Peyer's patch (tissue), 4 donors: ENCODE measurements at regions not wholly inside any gene's neighbourhood (a gene's known extent, or its start where the extent isn't known, plus 50 kb on each side); places are given as distances from the start of the nearest gene placed in this dataset.

Source experiments
- DNase-seq, 3 donors: peaks; one replicate each; pipeline ENCODE4 v3.0.0-alpha.2; 2017 to 2019
- H3K27ac ChIP-seq, 4 donors: fragments of 200-600 bp; sonication (generic); one replicate each; pipeline ENCODE4 v1.5.1; 2016 to 2019
- H3K27me3 ChIP-seq, 2 donors: fragments of 200-600 bp; sonication (generic); one replicate each; pipeline ENCODE4 v1.5.1; 2019
- H3K36me3 ChIP-seq, 3 donors: fragments of 200-600 bp; sonication (generic); one replicate each; pipeline ENCODE4 v1.5.1; 2016 to 2019
- H3K4me1 ChIP-seq, 4 donors: fragments of 200-600 bp; sonication (generic); one replicate each; pipeline ENCODE4 v1.5.1; 2016 to 2019
- H3K4me3 ChIP-seq, 4 donors: fragments of 200-600 bp; sonication (generic); 1 replicate in 3 of 4; 2 replicates in 1 of 4; pipeline ENCODE4 v1.5.1; 2016 to 2019; ENCODE audit warnings: mild to moderate bottlenecking in 1 of 4
- H3K9me3 ChIP-seq, 4 donors: fragments of 200-600 bp; sonication (generic); one replicate each; pipeline ENCODE4 v1.5.1; 2016 to 2019; ENCODE audit warnings: mild to moderate bottlenecking in 1 of 4
- CTCF ChIP-seq, 6 experiments: fragments of 450-650 bp in 4 of 6; fragments of 200-600 bp in 2 of 6; sonication (generic) in 1 of 6; IDR thresholded peaks; one replicate each; pipeline ENCODE4 v1.5.1; 2017 to 2019; ENCODE audit warnings: antibody characterized with exemption in 6 of 6, mild to moderate bottlenecking in 3 of 6, moderate library complexity in 1 of 6
- POLR2A ChIP-seq, 2 donors: fragments of 450-650 bp; IDR thresholded peaks; one replicate each; pipeline ENCODE4 v1.5.1; 2017; ENCODE audit warnings: antibody characterized with exemption in 2 of 2, mild to moderate bottlenecking in 2 of 2, moderate library complexity in 2 of 2

- H3K36me3 ChIP-seq = no peaks in the 10 kb centered on the region
- no peak overlapping the region for H3K4me3 ChIP-seq
- TF ChIP-seq POLR2A (IDR thresholded peaks at IDR 0.05) = no peak
- TF ChIP-seq CTCF (IDR thresholded peaks at IDR 0.05) = no peak
- no peaks in the 10 kb centered on the region for H3K4me1 ChIP-seq
- no peaks in the 10 kb centered on the region for H3K27me3 ChIP-seq
- H3K9me3 ChIP-seq = no peaks in the 10 kb centered on the region
- H3K27ac ChIP-seq = no peak overlapping the region
- DNase-seq = no peak
These were observed 148.4 kb upstream of the SFRP2 start for GRCh38 chr4:153937289-153937688.

DNA sequence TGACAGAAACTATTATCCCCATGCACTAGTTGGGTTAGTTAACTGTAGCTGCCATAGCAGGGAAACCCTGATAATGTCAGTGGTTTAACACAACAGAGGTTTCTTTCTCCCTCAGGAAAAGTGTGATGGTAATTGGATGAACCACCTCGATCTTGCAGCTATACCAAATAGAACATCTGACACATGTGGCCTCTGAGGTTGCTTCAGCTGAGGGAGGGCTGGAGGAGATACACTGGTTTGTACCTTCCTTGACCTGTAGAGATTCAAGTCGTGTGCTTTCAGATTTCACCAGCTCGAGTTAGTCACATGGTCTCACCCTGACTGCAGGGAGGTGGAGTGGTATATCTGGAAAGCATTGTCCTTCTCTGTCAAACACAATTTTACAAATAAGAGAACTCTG is 147.2 kb upstream of the SFRP2 start:
- Histone ChIP-seq H3K9me3 (no peaks in the 10 kb centered on the region), H3K4me3 (no peak overlapping the region), H3K36me3 (no peaks in the 10 kb centered on the region), H3K27ac (no peak overlapping the region), H3K27me3 (no peaks in the 10 kb centered on the region), H3K4me1 (no peaks in the 10 kb centered on the region)
- TF ChIP-seq POLR2A (IDR thresholded peaks at IDR 0.05) (no peak), CTCF (IDR thresholded peaks at IDR 0.05) (no peak)
- no peak for DNase-seq

DNA sequence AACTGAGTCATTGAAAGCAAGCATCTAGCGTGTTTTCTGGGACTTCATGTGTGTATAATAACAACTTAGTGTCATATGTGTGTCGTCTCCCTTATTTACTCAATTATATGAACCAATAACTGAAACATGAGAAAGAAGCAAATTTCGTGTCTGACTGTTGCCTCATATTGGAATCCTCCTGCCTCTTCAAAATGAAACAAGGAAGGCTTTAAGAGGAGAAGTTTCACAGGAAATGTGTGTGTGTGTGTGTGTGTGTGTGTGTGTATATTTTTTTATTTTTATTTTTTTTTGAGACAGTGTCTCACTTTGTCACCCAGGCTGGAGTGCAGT is 145.8 kb upstream of the SFRP2 start:
- Histone ChIP-seq H3K4me3 (no peak overlapping the region), H3K36me3 (no peaks in the 10 kb centered on the region), H3K9me3 (no peaks in the 10 kb centered on the region), H3K4me1 (no peaks in the 10 kb centered on the region), H3K27ac (peak overlapping the region in 2 of 4 donors; percentile 12 to 47), H3K27me3 (no peaks in the 10 kb centered on the region)
- no peak for DNase-seq
- no peak for TF ChIP-seq POLR2A (IDR thresholded peaks at IDR 0.05)
- TF ChIP-seq CTCF (IDR thresholded peaks at IDR 0.05) = no peak

DNA sequence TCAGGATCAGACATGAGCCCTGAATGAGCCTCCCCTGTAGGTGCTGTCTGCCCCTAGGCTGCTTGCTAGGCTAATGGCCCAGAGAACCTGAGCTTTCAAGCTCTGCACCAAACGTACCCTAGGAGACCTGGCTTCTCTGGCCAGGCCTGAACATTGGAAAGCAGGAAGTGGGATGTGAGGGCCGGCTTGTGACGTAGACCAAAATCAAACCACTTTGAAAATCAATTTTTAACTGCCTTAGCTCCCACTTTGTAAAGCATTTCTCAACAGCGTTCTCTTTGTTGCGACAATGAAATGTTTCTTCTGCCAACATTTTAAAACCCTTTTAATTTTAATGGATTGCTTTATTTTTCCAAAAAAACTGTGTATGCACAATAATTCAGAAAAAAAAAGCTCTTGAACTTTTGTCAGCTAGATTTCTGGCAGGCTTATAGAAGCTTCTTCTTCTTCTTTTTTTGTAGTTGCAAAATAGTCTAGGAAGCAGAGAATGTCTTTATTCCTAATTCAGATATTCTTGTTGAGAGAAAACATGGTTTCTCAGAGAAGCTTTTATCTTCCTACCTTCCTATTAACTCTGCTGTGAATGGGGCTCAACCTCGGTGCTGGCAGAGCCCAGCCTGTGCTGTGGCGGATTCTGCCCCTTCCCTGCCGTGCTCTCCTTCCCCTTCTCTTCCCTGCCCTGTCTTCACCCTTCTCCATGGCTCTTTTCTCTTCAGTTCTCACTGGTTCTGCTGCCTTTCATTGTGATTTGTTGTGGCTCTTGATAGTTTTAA is 145.2 kb upstream of the SFRP2 start:
- H3K36me3 ChIP-seq = no peaks in the 10 kb centered on the region
- H3K4me1 ChIP-seq = no peaks in the 10 kb centered on the region
- H3K27ac ChIP-seq = peak overlapping the region in 3 of 4 donors; percentile 23 to 53 (median 47)
- TF ChIP-seq POLR2A (IDR thresholded peaks at IDR 0.05) = no peak
- TF ChIP-seq CTCF (IDR thresholded peaks at IDR 0.05) = no peak
- H3K27me3 ChIP-seq = no peaks in the 10 kb centered on the region
- no peak overlapping the region for H3K4me3 ChIP-seq
- no peak for DNase-seq
- H3K9me3 ChIP-seq = no peaks in the 10 kb centered on the region

DNA sequence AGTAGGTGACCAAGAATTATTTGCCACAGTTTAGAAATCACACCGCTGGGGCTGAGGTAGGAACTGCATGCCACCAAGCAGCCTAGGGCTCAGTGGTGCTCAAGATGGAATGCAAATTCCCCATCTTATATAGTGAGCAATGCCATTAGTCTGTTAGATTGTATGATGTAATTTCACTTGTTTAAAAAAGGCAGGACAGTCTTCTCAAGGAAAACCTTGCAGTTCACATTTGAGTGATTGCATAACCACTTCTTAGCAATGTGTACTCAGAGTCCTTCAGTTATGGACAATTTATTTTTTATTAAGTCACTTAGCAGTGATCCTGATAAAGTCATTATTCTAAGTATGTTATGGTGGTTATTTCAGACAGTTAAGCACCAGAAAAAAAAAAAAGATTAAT is 142.9 kb upstream of the SFRP2 start:
- no peak for TF ChIP-seq CTCF (IDR thresholded peaks at IDR 0.05)
- no peak for TF ChIP-seq POLR2A (IDR thresholded peaks at IDR 0.05)
- no peak for DNase-seq
- Histone ChIP-seq H3K4me3 (no peak overlapping the region), H3K4me1 (no peaks in the 10 kb centered on the region), H3K36me3 (no peaks in the 10 kb centered on the region), H3K27ac (no peak overlapping the region), H3K27me3 (no peaks in the 10 kb centered on the region), H3K9me3 (no peaks in the 10 kb centered on the region)

- Histone ChIP-seq H3K36me3 (no peaks in the 10 kb centered on the region), H3K4me1 (no peaks in the 10 kb centered on the region), H3K27me3 (no peaks in the 10 kb centered on the region), H3K27ac (no peak overlapping the region), H3K9me3 (no peaks in the 10 kb centered on the region), H3K4me3 (no peak overlapping the region)
- TF ChIP-seq CTCF (IDR thresholded peaks at IDR 0.05) = no peak
- DNase-seq = no peak
These were observed 140.8 kb upstream of the SFRP2 start for GRCh38 chr4:153929675-153930074.
